SK-N-SH treated with all-trans-retinoic acid at 6 μM for 48 hours (cell line): ENCODE measurements at regions not wholly inside any gene's neighbourhood (a gene's known extent, or its start where the extent isn't known, plus 50 kb on each side); places are given as distances from the start of the nearest gene placed in this dataset.

Experiments used
- ARNTL ChIP-seq: fragments of 450-650 bp; formaldehyde crosslinking; IDR thresholded peaks from 2 replicates; pipeline ENCODE4 v1.5.0; 2020; ENCODE audit warnings: low read depth, mild to moderate bottlenecking, moderate library complexity, borderline replicate concordance
- BACH2 ChIP-seq: fragments of 250-450 bp; sonication (Bioruptor Pico); IDR thresholded peaks from 2 replicates; pipeline ENCODE4 v1.9.0; 2021; ENCODE audit warnings: mild to moderate bottlenecking, borderline replicate concordance
- ESRRG ChIP-seq: fragments of 250-450 bp; sonication (Bioruptor Pico); IDR thresholded peaks from 2 replicates; pipeline ENCODE4 v1.6.1; 2021; ENCODE audit warnings: mild to moderate bottlenecking
- PPARA ChIP-seq: fragments of 250-450 bp; sonication (Bioruptor Pico); IDR thresholded peaks from 2 replicates; pipeline ENCODE4 v1.5.0; 2020; ENCODE audit warnings: mild to moderate bottlenecking, borderline replicate concordance
- TOX ChIP-seq: fragments of 250-450 bp; sonication (Bioruptor Pico); IDR thresholded peaks from 2 replicates; pipeline ENCODE4 v1.8.0; 2021; ENCODE audit warnings: mild to moderate bottlenecking, moderate library complexity, borderline replicate concordance
- ZC3H10 ChIP-seq: fragments of 250-450 bp; sonication (Bioruptor Pico); IDR thresholded peaks from 2 replicates; pipeline ENCODE4 v1.5.1; 2021; ENCODE audit warnings: mild to moderate bottlenecking, moderate library complexity
- ZFP30 ChIP-seq: fragments of 450-650 bp; formaldehyde crosslinking; IDR thresholded peaks from 2 replicates; pipeline ENCODE4 v1.5.0; 2022; ENCODE audit warnings: mild to moderate bottlenecking, moderate library complexity
- ZNF565 ChIP-seq: fragments of 450-650 bp; formaldehyde crosslinking; conservative IDR thresholded peaks from 2 replicates; pipeline ENCODE4 v1.5.0; 2020; ENCODE audit warnings: low read depth, mild to moderate bottlenecking, moderate library complexity
- ZNF70 ChIP-seq: fragments of 450-650 bp; formaldehyde crosslinking; IDR thresholded peaks from 2 replicates; pipeline ENCODE4 v1.5.0; 2020; ENCODE audit warnings: mild to moderate bottlenecking, moderate library complexity
- TF ChIP-seq, protein P1 (sequence below): fragments of 250-450 bp; sonication (Bioruptor Pico); IDR thresholded peaks from 2 replicates; pipeline ENCODE4 v1.5.1; 2020; ENCODE audit warnings: low read depth, mild to moderate bottlenecking, moderate library complexity
- TF ChIP-seq, protein P2 (sequence below): fragments of 250-450 bp; sonication (Bioruptor Pico); IDR thresholded peaks from 2 replicates; pipeline ENCODE4 v1.8.0; 2020; ENCODE audit warnings: mild to moderate bottlenecking, moderate library complexity, borderline replicate concordance
- TF ChIP-seq, protein P3 (sequence below): fragments of 250-450 bp; sonication (Bioruptor Pico); IDR thresholded peaks from 2 replicates; pipeline ENCODE4 v1.5.0; 2020; ENCODE audit warnings: mild to moderate bottlenecking, moderate library complexity

DNA sequence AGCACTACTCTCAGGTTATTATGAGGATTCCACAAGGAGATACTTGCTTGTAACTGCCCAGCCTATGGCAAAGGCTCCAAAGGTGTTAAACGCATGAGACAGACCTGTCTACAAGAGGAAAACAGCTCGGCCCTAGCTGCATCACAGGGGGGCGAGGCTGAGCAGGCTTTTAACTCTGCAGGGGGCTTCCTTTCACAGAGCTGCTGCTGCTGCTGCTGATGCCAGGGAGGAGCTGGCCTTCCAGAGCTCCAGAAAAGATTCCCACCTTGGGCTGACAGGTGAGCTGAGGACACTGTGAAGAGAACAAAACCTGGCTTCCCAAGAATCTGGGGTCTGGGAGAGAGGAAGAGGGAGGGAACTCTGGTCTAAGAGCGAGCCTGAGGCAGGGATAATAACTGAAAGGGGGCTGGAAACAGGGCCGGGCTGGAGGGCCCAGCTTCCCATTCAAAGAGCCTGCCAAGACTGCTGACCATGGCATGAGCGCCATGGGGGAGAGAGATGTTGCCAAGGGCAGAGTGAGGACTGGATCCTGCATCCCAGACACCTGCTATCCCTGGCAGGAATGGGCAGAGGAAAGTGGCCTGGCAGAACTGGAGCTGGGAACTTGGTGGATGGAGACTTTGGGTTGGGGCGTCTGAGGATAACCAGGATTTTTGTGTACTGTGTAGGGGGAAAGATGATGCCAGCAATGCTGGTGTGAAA, 211.1 kb upstream of the LRFN2 start:
- TF ChIP-seq BACH2 (CRISPR knock-in tag) (no peak), ZNF565 (CRISPR knock-in tag) (no peak), ZFP30 (CRISPR knock-in tag) (no peak), TOX (CRISPR knock-in tag) (no peak), ARNTL (no peak), PPARA (no peak), ZC3H10 (CRISPR knock-in tag) (no peak), ZNF70 (CRISPR knock-in tag) (no peak), ESRRG (CRISPR knock-in tag) (no peak)
- TF ChIP-seq, protein P1, sequence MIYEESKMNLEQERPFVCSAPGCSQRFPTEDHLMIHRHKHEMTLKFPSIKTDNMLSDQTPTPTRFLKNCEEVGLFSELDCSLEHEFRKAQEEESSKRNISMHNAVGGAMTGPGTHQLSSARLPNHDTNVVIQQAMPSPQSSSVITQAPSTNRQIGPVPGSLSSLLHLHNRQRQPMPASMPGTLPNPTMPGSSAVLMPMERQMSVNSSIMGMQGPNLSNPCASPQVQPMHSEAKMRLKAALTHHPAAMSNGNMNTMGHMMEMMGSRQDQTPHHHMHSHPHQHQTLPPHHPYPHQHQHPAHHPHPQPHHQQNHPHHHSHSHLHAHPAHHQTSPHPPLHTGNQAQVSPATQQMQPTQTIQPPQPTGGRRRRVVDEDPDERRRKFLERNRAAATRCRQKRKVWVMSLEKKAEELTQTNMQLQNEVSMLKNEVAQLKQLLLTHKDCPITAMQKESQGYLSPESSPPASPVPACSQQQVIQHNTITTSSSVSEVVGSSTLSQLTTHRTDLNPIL (CRISPR knock-in tag), result no peak
- TF ChIP-seq, protein P2, sequence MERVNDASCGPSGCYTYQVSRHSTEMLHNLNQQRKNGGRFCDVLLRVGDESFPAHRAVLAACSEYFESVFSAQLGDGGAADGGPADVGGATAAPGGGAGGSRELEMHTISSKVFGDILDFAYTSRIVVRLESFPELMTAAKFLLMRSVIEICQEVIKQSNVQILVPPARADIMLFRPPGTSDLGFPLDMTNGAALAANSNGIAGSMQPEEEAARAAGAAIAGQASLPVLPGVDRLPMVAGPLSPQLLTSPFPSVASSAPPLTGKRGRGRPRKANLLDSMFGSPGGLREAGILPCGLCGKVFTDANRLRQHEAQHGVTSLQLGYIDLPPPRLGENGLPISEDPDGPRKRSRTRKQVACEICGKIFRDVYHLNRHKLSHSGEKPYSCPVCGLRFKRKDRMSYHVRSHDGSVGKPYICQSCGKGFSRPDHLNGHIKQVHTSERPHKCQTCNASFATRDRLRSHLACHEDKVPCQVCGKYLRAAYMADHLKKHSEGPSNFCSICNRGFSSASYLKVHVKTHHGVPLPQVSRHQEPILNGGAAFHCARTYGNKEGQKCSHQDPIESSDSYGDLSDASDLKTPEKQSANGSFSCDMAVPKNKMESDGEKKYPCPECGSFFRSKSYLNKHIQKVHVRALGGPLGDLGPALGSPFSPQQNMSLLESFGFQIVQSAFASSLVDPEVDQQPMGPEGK (CRISPR knock-in tag), result no peak
- TF ChIP-seq, protein P3, sequence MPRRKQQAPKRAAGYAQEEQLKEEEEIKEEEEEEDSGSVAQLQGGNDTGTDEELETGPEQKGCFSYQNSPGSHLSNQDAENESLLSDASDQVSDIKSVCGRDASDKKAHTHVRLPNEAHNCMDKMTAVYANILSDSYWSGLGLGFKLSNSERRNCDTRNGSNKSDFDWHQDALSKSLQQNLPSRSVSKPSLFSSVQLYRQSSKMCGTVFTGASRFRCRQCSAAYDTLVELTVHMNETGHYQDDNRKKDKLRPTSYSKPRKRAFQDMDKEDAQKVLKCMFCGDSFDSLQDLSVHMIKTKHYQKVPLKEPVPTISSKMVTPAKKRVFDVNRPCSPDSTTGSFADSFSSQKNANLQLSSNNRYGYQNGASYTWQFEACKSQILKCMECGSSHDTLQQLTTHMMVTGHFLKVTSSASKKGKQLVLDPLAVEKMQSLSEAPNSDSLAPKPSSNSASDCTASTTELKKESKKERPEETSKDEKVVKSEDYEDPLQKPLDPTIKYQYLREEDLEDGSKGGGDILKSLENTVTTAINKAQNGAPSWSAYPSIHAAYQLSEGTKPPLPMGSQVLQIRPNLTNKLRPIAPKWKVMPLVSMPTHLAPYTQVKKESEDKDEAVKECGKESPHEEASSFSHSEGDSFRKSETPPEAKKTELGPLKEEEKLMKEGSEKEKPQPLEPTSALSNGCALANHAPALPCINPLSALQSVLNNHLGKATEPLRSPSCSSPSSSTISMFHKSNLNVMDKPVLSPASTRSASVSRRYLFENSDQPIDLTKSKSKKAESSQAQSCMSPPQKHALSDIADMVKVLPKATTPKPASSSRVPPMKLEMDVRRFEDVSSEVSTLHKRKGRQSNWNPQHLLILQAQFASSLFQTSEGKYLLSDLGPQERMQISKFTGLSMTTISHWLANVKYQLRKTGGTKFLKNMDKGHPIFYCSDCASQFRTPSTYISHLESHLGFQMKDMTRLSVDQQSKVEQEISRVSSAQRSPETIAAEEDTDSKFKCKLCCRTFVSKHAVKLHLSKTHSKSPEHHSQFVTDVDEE (CRISPR knock-in tag), result no peak
